Gastroesophageal sphincter (tissue), 3 donors: ENCODE measurements at regions not wholly inside any gene's neighbourhood (a gene's known extent, or its start where the extent isn't known, plus 50 kb on each side); places are given as distances from the start of the nearest gene placed in this dataset.

Experiments used
- CTCF ChIP-seq, 4 experiments: fragments of 200-600 bp in 2 of 4; fragments of 450-650 bp in 2 of 4; sonication (generic) in 1 of 4; IDR thresholded peaks; one replicate each; pipeline ENCODE4 v1.5.1; 2017 to 2019; ENCODE audit warnings: antibody characterized with exemption in 4 of 4, mild to moderate bottlenecking in 2 of 4, moderate library complexity in 2 of 4
- EP300 ChIP-seq: sonication (generic); formaldehyde crosslinking; IDR thresholded peaks from one replicate; pipeline ENCODE4 v1.6.1; 2017; ENCODE audit warnings: antibody characterized with exemption, mild to moderate bottlenecking
- POLR2A ChIP-seq, 2 donors: fragments of 450-650 bp; IDR thresholded peaks; one replicate each; pipeline ENCODE4 v1.6.1; 2017; ENCODE audit warnings: antibody characterized with exemption in 2 of 2, mild to moderate bottlenecking in 2 of 2, moderate library complexity in 1 of 2
- POLR2AphosphoS5 ChIP-seq: sonication (generic); formaldehyde crosslinking; IDR thresholded peaks from one replicate; pipeline ENCODE4 v1.6.1; 2017; ENCODE audit warnings: antibody characterized with exemption

GRCh38 chr10:107899075-107899474, 734.6 kb upstream of the SORCS1 start:
- TF ChIP-seq CTCF (IDR thresholded peaks at IDR 0.05), result no peak
- TF ChIP-seq EP300, result no peak
- TF ChIP-seq POLR2AphosphoS5, result no peak
- TF ChIP-seq POLR2A (IDR thresholded peaks at IDR 0.05), result no peak
